ENCODE measurements at regions not wholly inside any gene's neighbourhood (a gene's known extent, or its start where the extent isn't known, plus 50 kb on each side); places are given as distances from the start of the nearest gene placed in this dataset.

GRCh38 chr15:60221356-60221755, 176.4 kb downstream of the ANXA2 start:
- TF ChIP-seq POLR2A (IDR thresholded peaks at IDR 0.05; ENCODE audit: low read length): no peak
- TF ChIP-seq CTCF (IDR thresholded peaks at IDR 0.05): no peak
- TF ChIP-seq ESRRA (IDR thresholded peaks at IDR 0.05; ENCODE audit: borderline replicate concordance, low read length): no peak
- TF ChIP-seq RCOR1 (IDR thresholded peaks at IDR 0.05; ENCODE audit: low read depth, low read length): no peak
- TF ChIP-seq REST (IDR thresholded peaks at IDR 0.05): no peak
- TF ChIP-seq E2F6 (IDR thresholded peaks at IDR 0.05; ENCODE audit: borderline replicate concordance, low read depth): no peak
- no peak for TF ChIP-seq POLR2AphosphoS2 (conservative IDR thresholded peaks at IDR 0.05; ENCODE audit: low read length)
- no peak for TF ChIP-seq MAX (IDR thresholded peaks at IDR 0.05)
- TF ChIP-seq NR3C1 (IDR thresholded peaks at IDR 0.05): no peak
- no peak for TF ChIP-seq CHD4 (IDR thresholded peaks at IDR 0.05; ENCODE audit: borderline replicate concordance)
- no peak for TF ChIP-seq CEBPB (IDR thresholded peaks at IDR 0.05)

Data from A549 (cell line).